ENCODE measurements at regions not wholly inside any gene's neighbourhood (a gene's known extent, or its start where the extent isn't known, plus 50 kb on each side); places are given as distances from the start of the nearest gene placed in this dataset.

GRCh38 chr2:199684168-199684567 lies 166.8 kb downstream of the FTCDNL1 start:
- H2AFZ ChIP-seq, result no peak overlapping the region
- H3K9me2 ChIP-seq (replicated peaks; ENCODE audit: insufficient read depth), result no peaks in the 10 kb centered on the region
- H3K36me3 ChIP-seq (replicated peaks; ENCODE audit: insufficient read depth, low read depth), result no peaks in the 10 kb centered on the region
- H3K27me3 ChIP-seq, result no peaks in the 10 kb centered on the region
- 81% methylated on average over 1 of the region's 1 CpG for WGBS (ENCODE audit: low lambda C conversion rate, missing lambda C conversion rate)
- no peak overlapping the region for H3K4me3 ChIP-seq
- H3K79me2 ChIP-seq, result no peaks in the 10 kb centered on the region
- H3K4me1 ChIP-seq (ENCODE audit: insufficient read depth), result no peaks in the 10 kb centered on the region
- no peak overlapping the region for H3K27ac ChIP-seq
- DNase-seq (ENCODE audit: low spot score), result no peak
- no peak for TF ChIP-seq EZH2phosphoT487 (IDR thresholded peaks at IDR 0.05; ENCODE audit: low read depth, severe bottlenecking, unreplicated experiment)
- TF ChIP-seq CTCF (IDR thresholded peaks at IDR 0.05; ENCODE audit: poor library complexity), result no peak
- no peak for TF ChIP-seq EZH2 (IDR thresholded peaks at IDR 0.05; ENCODE audit: borderline replicate concordance)
- no peak overlapping the region for H3K4me2 ChIP-seq
- H4K20me1 ChIP-seq (ENCODE audit: insufficient read depth, poor library complexity, severe bottlenecking), result no peaks in the 10 kb centered on the region
- no peaks in the 10 kb centered on the region for H3K9me3 ChIP-seq (ENCODE audit: low read depth)

- TF ChIP-seq EZH2phosphoT487 (IDR thresholded peaks at IDR 0.05; ENCODE audit: low read depth, severe bottlenecking, unreplicated experiment) (no peak), EZH2 (IDR thresholded peaks at IDR 0.05; ENCODE audit: borderline replicate concordance) (no peak)
- no peaks in the 10 kb centered on the region for H4K20me1 ChIP-seq (ENCODE audit: insufficient read depth, poor library complexity, severe bottlenecking)
- WGBS (ENCODE audit: low lambda C conversion rate, missing lambda C conversion rate), result 89% methylated on average over 1 of the region's 1 CpG
These were observed 169.0 kb downstream of the FTCDNL1 start for GRCh38 chr2:199682001-199682400.

GRCh38 chr2:199680482-199680881 lies 170.5 kb downstream of the FTCDNL1 start:
- Histone ChIP-seq H3K4me1 (ENCODE audit: insufficient read depth) (no peaks in the 10 kb centered on the region), H3K27ac (no peak overlapping the region), H3K79me2 (no peaks in the 10 kb centered on the region), H3K9me2 (replicated peaks; ENCODE audit: insufficient read depth) (no peaks in the 10 kb centered on the region), H3K27me3 (no peaks in the 10 kb centered on the region), H3K4me3 (no peak overlapping the region), H3K9me3 (ENCODE audit: low read depth) (no peaks in the 10 kb centered on the region), H3K4me2 (no peak overlapping the region), H3K36me3 (replicated peaks; ENCODE audit: insufficient read depth, low read depth) (no peaks in the 10 kb centered on the region), H4K20me1 (ENCODE audit: insufficient read depth, poor library complexity, severe bottlenecking) (no peaks in the 10 kb centered on the region), H2AFZ (no peak overlapping the region)
- DNase-seq (ENCODE audit: low spot score), result no peak
- 92% methylated on average over 4 of the region's 4 CpGs for WGBS (ENCODE audit: low lambda C conversion rate, missing lambda C conversion rate)
- TF ChIP-seq EZH2 (IDR thresholded peaks at IDR 0.05; ENCODE audit: borderline replicate concordance) (no peak), EZH2phosphoT487 (IDR thresholded peaks at IDR 0.05; ENCODE audit: low read depth, severe bottlenecking, unreplicated experiment) (no peak), CTCF (IDR thresholded peaks at IDR 0.05; ENCODE audit: poor library complexity) (no peak)

More at GRCh38 chr2:199682001-199682400, 169.0 kb downstream of the FTCDNL1 start:
- Histone ChIP-seq H3K9me2 (replicated peaks; ENCODE audit: insufficient read depth) (no peaks in the 10 kb centered on the region), H3K4me3 (no peak overlapping the region), H3K36me3 (replicated peaks; ENCODE audit: insufficient read depth, low read depth) (no peaks in the 10 kb centered on the region), H3K4me1 (ENCODE audit: insufficient read depth) (no peaks in the 10 kb centered on the region), H3K4me2 (no peak overlapping the region), H3K27ac (no peak overlapping the region), H2AFZ (no peak overlapping the region), H3K9me3 (ENCODE audit: low read depth) (no peaks in the 10 kb centered on the region), H3K79me2 (no peaks in the 10 kb centered on the region), H3K27me3 (no peaks in the 10 kb centered on the region)
- DNase-seq (ENCODE audit: low spot score), result no peak

- no peaks in the 10 kb centered on the region for H3K27me3 ChIP-seq
These were observed 171.1 kb downstream of the FTCDNL1 start for GRCh38 chr2:199679883-199680282.

More at GRCh38 chr2:199679883-199680282, 171.1 kb downstream of the FTCDNL1 start:
- Histone ChIP-seq H3K9me2 (replicated peaks; ENCODE audit: insufficient read depth) (no peaks in the 10 kb centered on the region), H2AFZ (no peak overlapping the region), H3K4me1 (ENCODE audit: insufficient read depth) (no peaks in the 10 kb centered on the region), H3K4me2 (no peak overlapping the region), H3K27ac (no peak overlapping the region), H3K79me2 (no peaks in the 10 kb centered on the region), H4K20me1 (ENCODE audit: insufficient read depth, poor library complexity, severe bottlenecking) (no peaks in the 10 kb centered on the region), H3K9me3 (ENCODE audit: low read depth) (no peaks in the 10 kb centered on the region), H3K36me3 (replicated peaks; ENCODE audit: insufficient read depth, low read depth) (no peaks in the 10 kb centered on the region), H3K4me3 (no peak overlapping the region)
- TF ChIP-seq CTCF (IDR thresholded peaks at IDR 0.05; ENCODE audit: poor library complexity) (no peak), EZH2 (IDR thresholded peaks at IDR 0.05; ENCODE audit: borderline replicate concordance) (no peak), EZH2phosphoT487 (IDR thresholded peaks at IDR 0.05; ENCODE audit: low read depth, severe bottlenecking, unreplicated experiment) (no peak)
- no peak for DNase-seq (ENCODE audit: low spot score)
- WGBS (ENCODE audit: low lambda C conversion rate, missing lambda C conversion rate), result 89% methylated on average over 1 of the region's 1 CpG

All from hepatocyte (in vitro differentiated cells).